ENCODE measurements at regions not wholly inside any gene's neighbourhood (a gene's known extent, or its start where the extent isn't known, plus 50 kb on each side); places are given as distances from the start of the nearest gene placed in this dataset.

GRCh38 chr10:33553748-33554571 is 219.5 kb upstream of the NRP1 start:
- TF ChIP-seq CTCF (IDR thresholded peaks at IDR 0.05) (no peak), POLR2A (IDR thresholded peaks at IDR 0.05) (no peak)
